BLaER1 treated with 17β-estradiol and CSF1 and Interleukin-3, amounts not matched to agents 10 nM and 100 nM (cell line): ENCODE measurements at regions not wholly inside any gene's neighbourhood (a gene's known extent, or its start where the extent isn't known, plus 50 kb on each side); places are given as distances from the start of the nearest gene placed in this dataset.

Experiments
- H3K27ac ChIP-seq, 11 experiments: shearing (Covaris generic); formaldehyde crosslinking; 2 replicates each; pipeline ENCODE4 v1.8.1; 2022
- H3K27me3 ChIP-seq, 11 experiments: shearing (Covaris generic); formaldehyde crosslinking; 2 replicates each; pipeline ENCODE4 v1.8.1; 2022
- H3K36me3 ChIP-seq, 11 experiments: shearing (Covaris generic); formaldehyde crosslinking; 2 replicates each; pipeline ENCODE4 v1.8.1; 2022
- H3K4me1 ChIP-seq, 10 experiments: shearing (Covaris generic); formaldehyde crosslinking; 2 replicates each; pipeline ENCODE4 v1.8.1; 2022
- H3K4me2 ChIP-seq, 11 experiments: shearing (Covaris generic); formaldehyde crosslinking; 2 replicates each; pipeline ENCODE4 v1.8.1; 2022
- H3K4me3 ChIP-seq, 10 experiments: shearing (Covaris generic); formaldehyde crosslinking; 2 replicates each; pipeline ENCODE4 v1.8.1; 2022
- H3K9ac ChIP-seq, 11 experiments: shearing (Covaris generic); formaldehyde crosslinking; 2 replicates each; pipeline ENCODE4 v1.8.1; 2022
- H3K9me3 ChIP-seq, 11 experiments: shearing (Covaris generic); formaldehyde crosslinking; replicated peaks in 1 of 11; 2 replicates each; pipeline ENCODE4 v1.8.1; 2022
- H4K20me1 ChIP-seq, 11 experiments: shearing (Covaris generic); formaldehyde crosslinking; 2 replicates each; pipeline ENCODE4 v1.8.1; 2022
- Cebpa-rat ChIP-seq, 11 experiments: shearing (Covaris generic); IDR thresholded peaks; 2 replicates each; pipeline ENCODE4 v1.8.1; 2022

DNA sequence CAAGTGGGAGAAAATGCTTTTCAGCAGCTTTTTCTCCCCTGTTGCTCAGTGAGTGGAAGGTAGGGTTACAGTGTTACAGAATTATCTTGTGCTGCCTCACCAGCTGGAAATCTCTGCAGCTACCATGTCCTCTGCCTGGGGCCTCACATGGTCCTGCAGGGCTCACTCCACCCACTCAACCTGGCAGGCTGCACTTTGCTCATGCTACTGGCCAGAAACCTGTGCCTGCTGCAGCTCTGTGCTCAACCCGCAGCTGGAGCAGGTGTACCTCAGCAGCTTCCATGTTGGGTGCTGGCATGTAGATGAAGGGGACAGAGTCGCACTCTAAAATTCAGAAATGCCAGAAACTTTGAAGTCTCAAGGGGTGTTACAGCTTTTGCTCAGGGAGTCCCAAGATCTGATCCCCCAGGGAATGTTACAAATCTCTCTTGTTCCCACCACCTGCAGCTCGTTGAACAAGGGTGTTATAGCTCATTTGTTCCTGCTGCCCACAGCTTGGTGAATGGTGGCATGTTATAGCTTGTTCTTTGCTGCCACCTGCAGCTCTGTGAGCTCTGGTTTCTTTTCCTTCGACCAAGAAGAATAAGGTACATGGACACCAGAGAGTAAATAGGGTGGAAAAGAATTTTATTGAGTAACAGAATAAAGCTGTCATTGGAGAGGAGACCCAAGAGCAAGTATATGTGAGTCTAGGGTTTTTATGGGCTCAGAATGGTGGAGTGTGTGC is 845.8 kb downstream of the TECRL start:
- TF ChIP-seq Cebpa-rat (IDR thresholded peaks at IDR 0.05), result no peak
- Histone ChIP-seq H3K9ac (no peak overlapping the region), H3K27ac (no peak overlapping the region), H3K4me3 (no peak overlapping the region), H3K9me3 (peaks cover 0 to 7% (median 5%) of the 10 kb centered on the region in 11 experiments; a peak in 11 of 22 replicates), H3K4me1 (no peaks in the 10 kb centered on the region), H3K36me3 (no peaks in the 10 kb centered on the region), H4K20me1 (no peaks in the 10 kb centered on the region), H3K4me2 (no peak overlapping the region), H3K27me3 (no peaks in the 10 kb centered on the region)

DNA sequence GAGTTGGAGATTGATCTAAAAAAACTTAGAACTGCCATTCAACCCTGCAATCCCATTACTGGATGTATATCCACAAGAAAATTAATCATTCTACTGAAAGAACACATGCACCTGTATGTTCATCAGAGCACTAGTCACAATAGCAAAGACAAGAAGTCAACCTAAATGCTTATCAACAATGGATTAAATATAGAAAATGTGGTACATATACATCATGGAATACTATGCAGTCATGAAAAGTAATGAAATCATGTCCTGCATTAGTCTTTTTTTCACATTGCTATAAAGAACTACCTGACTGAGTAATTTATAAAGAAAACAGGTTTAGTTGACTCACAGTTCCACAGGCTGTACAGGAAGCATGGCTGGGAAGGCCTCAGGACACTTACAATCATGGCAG is 850.5 kb downstream of the TECRL start:
- no peaks in the 10 kb centered on the region for H3K36me3 ChIP-seq
- no peak overlapping the region for H3K4me3 ChIP-seq
- peaks cover 0 to 7% (median 5%) of the 10 kb centered on the region in 11 experiments; a peak in 11 of 22 replicates for H3K9me3 ChIP-seq
- no peak overlapping the region for H3K9ac ChIP-seq
- H4K20me1 ChIP-seq, result no peaks in the 10 kb centered on the region
- TF ChIP-seq Cebpa-rat (IDR thresholded peaks at IDR 0.05), result no peak
- no peak overlapping the region for H3K4me2 ChIP-seq
- H3K27me3 ChIP-seq, result no peaks in the 10 kb centered on the region
- H3K4me1 ChIP-seq, result no peaks in the 10 kb centered on the region
- no peak overlapping the region for H3K27ac ChIP-seq

DNA sequence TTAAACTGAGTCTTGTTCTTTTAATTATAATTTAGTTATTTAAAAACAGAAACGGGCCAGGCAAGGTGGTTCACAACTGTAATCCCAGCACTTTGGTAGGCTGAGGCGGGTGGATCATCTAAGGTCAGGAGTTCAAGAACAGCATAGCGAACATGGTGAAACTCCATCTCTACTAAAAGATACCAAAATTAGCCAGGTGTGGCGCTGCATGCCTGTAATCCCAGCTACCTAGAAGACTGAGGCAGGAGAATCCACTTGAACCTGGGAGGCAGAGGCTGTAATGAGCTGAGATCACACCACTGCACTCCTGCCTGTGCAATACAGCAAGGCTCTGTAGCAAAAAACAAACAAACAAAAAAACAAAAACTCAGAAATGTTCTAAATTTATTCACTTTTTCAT is 852.9 kb downstream of the TECRL start:
- Histone ChIP-seq H3K9ac (no peak overlapping the region), H3K27ac (no peak overlapping the region), H3K4me2 (no peak overlapping the region), H3K9me3 (peaks cover 0 to 7% (median 5%) of the 10 kb centered on the region in 11 experiments; a peak in 11 of 22 replicates), H3K4me1 (no peaks in the 10 kb centered on the region), H3K4me3 (no peak overlapping the region), H4K20me1 (no peaks in the 10 kb centered on the region), H3K27me3 (no peaks in the 10 kb centered on the region), H3K36me3 (no peaks in the 10 kb centered on the region)
- TF ChIP-seq Cebpa-rat (IDR thresholded peaks at IDR 0.05), result no peak

DNA sequence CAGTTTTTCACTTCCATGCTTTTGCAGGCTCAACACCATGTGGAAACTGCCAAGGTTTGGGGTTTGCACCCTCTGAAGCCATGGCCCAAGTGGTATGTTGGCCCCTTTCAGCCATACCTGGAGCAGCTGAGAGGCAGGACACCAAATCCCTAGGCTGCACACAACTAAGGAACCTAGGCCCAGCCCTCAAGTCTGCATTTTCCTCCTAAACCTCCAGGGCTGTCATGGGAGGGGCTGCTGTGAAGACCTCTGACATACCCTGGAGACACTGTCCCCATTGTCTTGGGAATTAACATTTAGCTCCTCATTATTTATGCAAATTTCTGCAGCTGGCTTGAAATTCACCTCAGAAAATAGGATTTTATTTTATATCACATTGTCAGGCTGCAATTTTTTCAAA is 856.1 kb downstream of the TECRL start:
- Histone ChIP-seq H3K27ac (no peak overlapping the region), H3K4me2 (no peak overlapping the region), H3K36me3 (no peaks in the 10 kb centered on the region), H3K27me3 (no peaks in the 10 kb centered on the region), H3K9me3 (no peaks in the 10 kb centered on the region), H3K4me3 (no peak overlapping the region), H4K20me1 (no peaks in the 10 kb centered on the region), H3K4me1 (peaks cover 0 to 4% (median 0%) of the 10 kb centered on the region in 10 experiments; a peak in 3 of 20 replicates), H3K9ac (no peak overlapping the region)
- TF ChIP-seq Cebpa-rat (IDR thresholded peaks at IDR 0.05), result no peak

DNA sequence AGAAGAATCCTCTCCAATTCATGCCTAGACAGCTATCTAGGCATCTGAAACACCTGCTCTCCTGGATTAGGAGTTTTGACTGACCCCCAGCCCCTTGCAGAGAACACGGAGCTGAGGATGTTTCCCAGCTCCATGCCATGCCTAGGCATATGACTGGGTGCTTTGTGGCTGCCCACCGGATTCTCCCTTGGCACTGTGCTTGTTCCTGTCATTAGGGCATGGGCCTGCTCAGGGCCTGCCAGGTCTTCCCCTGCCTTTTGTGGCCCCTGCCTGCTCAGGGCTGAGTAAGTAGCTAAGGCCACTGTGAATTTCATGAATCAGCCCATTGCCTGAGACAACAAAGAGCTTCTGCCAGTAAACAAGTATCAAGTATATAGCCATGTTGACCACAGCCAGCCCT is 867.4 kb downstream of the TECRL start:
- no peaks in the 10 kb centered on the region for H3K9me3 ChIP-seq
- no peaks in the 10 kb centered on the region for H3K27me3 ChIP-seq
- no peak for TF ChIP-seq Cebpa-rat (IDR thresholded peaks at IDR 0.05)
- no peaks in the 10 kb centered on the region for H3K4me1 ChIP-seq
- no peaks in the 10 kb centered on the region for H4K20me1 ChIP-seq
- no peak overlapping the region for H3K4me2 ChIP-seq
- H3K36me3 ChIP-seq, result no peaks in the 10 kb centered on the region
- H3K9ac ChIP-seq, result no peak overlapping the region
- H3K4me3 ChIP-seq, result no peak overlapping the region
- no peak overlapping the region for H3K27ac ChIP-seq

DNA sequence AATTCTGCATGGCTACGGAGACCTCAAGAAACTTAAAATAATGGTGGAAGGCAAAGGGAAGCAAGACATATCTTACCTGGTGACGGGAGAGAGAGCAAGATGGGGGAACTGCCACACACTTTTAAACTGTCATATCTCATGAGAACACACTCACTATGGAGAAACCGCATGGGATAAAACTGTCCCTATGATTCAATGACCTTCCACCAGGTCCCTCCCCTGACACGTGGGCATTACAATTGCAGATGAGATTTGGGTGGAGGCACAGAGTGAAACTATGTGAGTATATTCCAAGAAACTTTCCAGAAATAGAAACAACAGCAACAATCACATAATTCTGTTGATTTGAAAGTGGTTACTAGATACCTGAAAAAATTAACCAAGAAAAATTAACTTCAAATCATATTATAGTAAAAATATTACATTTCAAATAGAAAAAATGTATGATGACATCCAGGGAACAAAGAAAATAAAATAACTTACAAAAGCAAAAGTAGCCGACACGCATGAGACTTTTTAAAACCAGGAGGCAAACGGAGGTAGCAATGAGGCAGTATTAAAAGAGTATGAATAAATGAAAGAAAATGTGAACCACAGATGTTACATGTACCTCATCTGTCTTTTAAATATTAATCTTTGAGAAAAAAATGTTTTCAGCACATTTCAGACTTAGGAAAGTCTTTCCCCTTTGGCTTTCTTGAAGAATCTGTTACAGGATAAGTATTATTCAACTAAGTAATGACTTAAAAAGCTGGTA is 879.5 kb downstream of the TECRL start:
- Histone ChIP-seq H3K36me3 (no peaks in the 10 kb centered on the region), H3K4me3 (no peak overlapping the region), H4K20me1 (no peaks in the 10 kb centered on the region), H3K4me2 (no peak overlapping the region), H3K4me1 (no peaks in the 10 kb centered on the region), H3K9me3 (no peaks in the 10 kb centered on the region), H3K9ac (no peak overlapping the region), H3K27me3 (no peaks in the 10 kb centered on the region), H3K27ac (no peak overlapping the region)
- TF ChIP-seq Cebpa-rat (IDR thresholded peaks at IDR 0.05), result no peak

DNA sequence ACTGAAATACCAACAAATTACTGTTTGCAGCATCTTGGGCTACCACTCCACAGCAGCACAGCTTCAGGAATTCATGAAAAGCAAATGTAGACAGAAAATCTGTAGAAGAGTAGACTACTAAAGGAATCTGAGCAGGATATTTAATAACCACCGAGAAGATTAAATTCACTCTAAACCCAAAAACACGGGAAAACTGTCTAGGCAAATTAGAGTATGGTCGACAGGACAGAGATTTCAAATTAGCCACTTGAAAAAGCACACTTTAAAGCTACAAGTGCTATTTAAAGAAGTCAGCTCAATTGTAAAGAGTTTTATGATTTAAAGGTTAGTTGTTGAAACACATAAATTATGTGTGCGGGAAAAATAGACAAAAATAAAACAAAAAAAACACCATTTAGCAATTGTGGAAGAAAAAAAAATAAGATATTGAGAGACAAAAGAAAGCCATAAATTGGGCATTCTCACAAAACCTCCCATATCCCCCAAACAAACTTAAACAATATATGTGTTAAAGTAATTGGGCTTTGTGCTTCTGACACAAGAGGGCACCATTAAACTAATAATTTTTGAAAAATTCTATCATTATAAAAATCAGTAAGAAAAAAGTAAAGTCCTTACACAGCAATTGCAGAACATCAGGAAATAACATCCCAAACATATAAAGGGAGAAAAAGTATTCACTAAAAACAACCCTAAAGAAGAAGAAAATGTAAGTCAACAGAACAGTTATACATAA is 880.8 kb downstream of the TECRL start:
- H4K20me1 ChIP-seq, result no peaks in the 10 kb centered on the region
- no peak overlapping the region for H3K4me3 ChIP-seq
- no peaks in the 10 kb centered on the region for H3K36me3 ChIP-seq
- H3K27me3 ChIP-seq, result no peaks in the 10 kb centered on the region
- H3K4me2 ChIP-seq, result no peak overlapping the region
- H3K9ac ChIP-seq, result no peak overlapping the region
- no peak overlapping the region for H3K27ac ChIP-seq
- no peaks in the 10 kb centered on the region for H3K4me1 ChIP-seq
- H3K9me3 ChIP-seq, result no peaks in the 10 kb centered on the region
- no peak for TF ChIP-seq Cebpa-rat (IDR thresholded peaks at IDR 0.05)

DNA sequence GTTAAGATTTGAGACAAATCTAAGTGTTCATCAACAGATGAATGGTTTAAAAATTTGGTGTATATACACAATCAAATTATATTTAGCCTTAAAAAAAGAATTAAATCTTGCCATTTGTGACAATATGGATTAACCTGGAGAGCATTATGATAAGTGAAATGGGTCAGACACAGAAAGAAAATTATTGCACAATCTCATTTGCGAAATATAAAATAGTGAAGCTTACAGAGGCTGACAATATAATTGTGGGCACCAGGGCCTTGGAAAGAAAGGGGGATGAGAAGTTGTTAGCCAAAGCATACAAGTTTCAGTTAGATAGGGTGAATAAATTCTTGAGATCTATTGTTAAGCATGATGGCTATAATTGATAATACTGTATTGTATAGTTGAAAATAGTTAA is 883.0 kb downstream of the TECRL start:
- Histone ChIP-seq H3K9ac (no peak overlapping the region), H3K36me3 (no peaks in the 10 kb centered on the region), H3K4me3 (no peak overlapping the region), H3K27me3 (no peaks in the 10 kb centered on the region), H3K4me1 (no peaks in the 10 kb centered on the region), H3K4me2 (no peak overlapping the region), H3K9me3 (peaks cover 0 to 5% (median 0%) of the 10 kb centered on the region in 11 experiments; a peak in 3 of 22 replicates), H3K27ac (no peak overlapping the region), H4K20me1 (no peaks in the 10 kb centered on the region)
- TF ChIP-seq Cebpa-rat (IDR thresholded peaks at IDR 0.05), result peak in 2 of 11 experiments; percentile 49 to 63; a peak in 4 of 22 replicates

DNA sequence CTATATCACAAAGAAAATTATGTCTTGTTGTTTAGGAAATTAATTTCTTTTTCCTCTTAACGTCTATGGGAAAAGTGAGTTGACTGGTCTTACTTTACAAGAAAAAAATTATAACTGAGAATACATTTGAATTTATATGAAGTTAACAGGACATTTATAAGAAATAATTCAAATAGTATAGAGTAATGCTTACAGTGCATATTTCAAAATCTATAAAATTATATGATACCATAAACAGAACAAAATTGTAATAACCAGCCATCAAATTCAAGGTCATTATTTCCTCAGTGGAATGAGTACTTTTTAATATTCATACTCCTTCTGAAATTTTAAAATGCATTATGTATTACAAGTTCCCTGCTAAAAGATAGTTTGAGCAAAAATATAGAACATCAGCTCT is 884.5 kb downstream of the TECRL start:
- Histone ChIP-seq H3K9me3 (peaks cover 0 to 7% (median 0%) of the 10 kb centered on the region in 11 experiments; a peak in 3 of 22 replicates), H3K9ac (no peak overlapping the region)

More for the DNA sequence above, 884.5 kb downstream of the TECRL start:
- Histone ChIP-seq H3K4me1 (no peaks in the 10 kb centered on the region), H4K20me1 (no peaks in the 10 kb centered on the region), H3K27ac (no peak overlapping the region), H3K4me2 (no peak overlapping the region), H3K27me3 (no peaks in the 10 kb centered on the region), H3K36me3 (no peaks in the 10 kb centered on the region), H3K4me3 (no peak overlapping the region)
- no peak for TF ChIP-seq Cebpa-rat (IDR thresholded peaks at IDR 0.05)
